ENCODE measurements at regions not wholly inside any gene's neighbourhood (a gene's known extent, or its start where the extent isn't known, plus 50 kb on each side); places are given as distances from the start of the nearest gene placed in this dataset.

GRCh38 chr13:73910733-73911132 is 223.5 kb downstream of the KLF12 start:
- DNase-seq (ENCODE audit: low read depth, low spot score) = no peak
- no TSS peak for BruUV-seq (replicated peaks)
- Histone ChIP-seq H3K9ac (ENCODE audit: low read length) (no peak overlapping the region), H3K4me1 (ENCODE audit: control insufficient read depth in 1 of 2, insufficient read depth in 2 of 2, low read length in 2 of 2) (no peaks in the 10 kb centered on the region), H2AFZ (ENCODE audit: low read depth, low read length, poor library complexity, severe bottlenecking) (no peak overlapping the region), H3K4me3 (replicated peaks in 1 of 2; ENCODE audit: low read depth in 1 of 2, low read length in 2 of 2) (no peak overlapping the region), H3K79me2 (ENCODE audit: insufficient read depth, low read length) (no peaks in the 10 kb centered on the region), H3K27ac (ENCODE audit: low read depth, low read length) (no peak overlapping the region), H4K20me1 (ENCODE audit: insufficient read depth) (no peaks in the 10 kb centered on the region), H3K9me2 (ENCODE audit: insufficient read depth) (no peaks in the 10 kb centered on the region), H3K27me3 (ENCODE audit: insufficient read depth, low read length) (no peaks in the 10 kb centered on the region), H3K9me3 (ENCODE audit: control insufficient read depth in 1 of 2, insufficient read depth in 1 of 2, low read depth in 1 of 2, low read length in 2 of 2) (no peaks in the 10 kb centered on the region), H3K36me3 (ENCODE audit: control insufficient read depth in 1 of 2, insufficient read depth in 2 of 2, low read length in 2 of 2) (no peaks in the 10 kb centered on the region), H3K4me2 (ENCODE audit: low read length) (no peak overlapping the region)
- ChIA-PET POLR2A (no interaction called here), CTCF (no interaction called here), RAD21 (ENCODE audit: low non-redundant PET in 1 of 2, low total read pairs in 2 of 2, uncharacterized antibody in 2 of 2, unreplicated experiment in 2 of 2) (no interaction called here)
- intact Hi-C loops (cut with micrococcal nuclease) = no loop called here
- ATAC-seq = no peak
- TF ChIP-seq CEBPB (IDR thresholded peaks at IDR 0.05; ENCODE audit: low read depth) (no peak), FOSL1 (IDR thresholded peaks at IDR 0.05; ENCODE audit: low read depth) (no peak), ELF1 (IDR thresholded peaks at IDR 0.05; ENCODE audit: borderline replicate concordance, low read depth) (no peak), YY1 (IDR thresholded peaks at IDR 0.05; ENCODE audit: extremely low read depth, insufficient replicate concordance, low read depth, low read length) (no peak), ZNF274 (IDR thresholded peaks at IDR 0.05; ENCODE audit: low read depth, low read length) (no peak)

GRCh38 chr13:73908809-73909208 is 225.4 kb downstream of the KLF12 start:
- CTCF ChIA-PET = no interaction called here
- RAD21 ChIA-PET (ENCODE audit: low non-redundant PET in 1 of 2, low total read pairs in 2 of 2, uncharacterized antibody in 2 of 2, unreplicated experiment in 2 of 2) = no interaction called here
- H3K27ac ChIP-seq (ENCODE audit: low read depth, low read length) = no peak overlapping the region
- DNase-seq (ENCODE audit: low read depth, low spot score) (no peak), ATAC-seq (no peak)
- H3K36me3 ChIP-seq (ENCODE audit: control insufficient read depth in 1 of 2, insufficient read depth in 2 of 2, low read length in 2 of 2) = no peaks in the 10 kb centered on the region
- no peak overlapping the region for H3K4me3 ChIP-seq (replicated peaks in 1 of 2; ENCODE audit: low read depth in 1 of 2, low read length in 2 of 2)
- H3K4me1 ChIP-seq (ENCODE audit: control insufficient read depth in 1 of 2, insufficient read depth in 2 of 2, low read length in 2 of 2) = no peaks in the 10 kb centered on the region
- no peaks in the 10 kb centered on the region for H4K20me1 ChIP-seq (ENCODE audit: insufficient read depth)
- H3K9me3 ChIP-seq (ENCODE audit: control insufficient read depth in 1 of 2, insufficient read depth in 1 of 2, low read depth in 1 of 2, low read length in 2 of 2) = no peaks in the 10 kb centered on the region
- no peak overlapping the region for H3K4me2 ChIP-seq (ENCODE audit: low read length)
- no peaks in the 10 kb centered on the region for H3K79me2 ChIP-seq (ENCODE audit: insufficient read depth, low read length)
- no peaks in the 10 kb centered on the region for H3K9me2 ChIP-seq (ENCODE audit: insufficient read depth)
- intact Hi-C loops (cut with micrococcal nuclease) = no loop called here
- H3K9ac ChIP-seq (ENCODE audit: low read length) = no peak overlapping the region
- BruUV-seq (replicated peaks) = no TSS peak
- H3K27me3 ChIP-seq (ENCODE audit: insufficient read depth, low read length) = no peaks in the 10 kb centered on the region
- no peak overlapping the region for H2AFZ ChIP-seq (ENCODE audit: low read depth, low read length, poor library complexity, severe bottlenecking)
- POLR2A ChIA-PET = no interaction called here
- TF ChIP-seq MAX (IDR thresholded peaks at IDR 0.05) (no peak), JUND (IDR thresholded peaks at IDR 0.05) (no peak), POLR2A (IDR thresholded peaks at IDR 0.05; ENCODE audit: borderline replicate concordance, extremely low read depth, insufficient read depth, insufficient read length) (no peak), SRF (IDR thresholded peaks at IDR 0.05; ENCODE audit: low read depth) (no peak), EGR1 (IDR thresholded peaks at IDR 0.05; ENCODE audit: low read depth) (no peak), CTCF (IDR thresholded peaks at IDR 0.05 in 2 of 3, conservative IDR thresholded peaks at IDR 0.05 in 1 of 3; ENCODE audit: borderline replicate concordance in 1 of 3, insufficient read depth in 1 of 3, low read depth in 2 of 3, low read length in 2 of 3) (no peak), ATF3 (IDR thresholded peaks at IDR 0.05) (no peak), YY1 (IDR thresholded peaks at IDR 0.05; ENCODE audit: extremely low read depth, insufficient replicate concordance, low read depth, low read length) (no peak), REST (IDR thresholded peaks at IDR 0.05; ENCODE audit: low read depth) (no peak), FOSL1 (IDR thresholded peaks at IDR 0.05; ENCODE audit: low read depth) (no peak), TCF7L2 (IDR thresholded peaks at IDR 0.05; ENCODE audit: borderline replicate concordance, extremely low read depth, insufficient read depth, insufficient read length) (no peak)

All from HCT116 (cell line).